Karpas-422 (cell line): ENCODE measurements at regions not wholly inside any gene's neighbourhood (a gene's known extent, or its start where the extent isn't known, plus 50 kb on each side); places are given as distances from the start of the nearest gene placed in this dataset.

Source experiments
- DNase-seq: peaks from one replicate; pipeline ENCODE4 v3.0.0-alpha.2; 2015
- H2AFZ ChIP-seq: fragments of 200-600 bp; sonication (generic); 2 replicates; pipeline ENCODE4 v1.6.1; 2014; ENCODE audit warnings: antibody characterized with exemption, low read length, mixed read lengths
- H3K27ac ChIP-seq: fragments of 200-600 bp; sonication (generic); 2 replicates; pipeline ENCODE4 v1.5.1; 2014; ENCODE audit warnings: mild to moderate bottlenecking, low read length, moderate library complexity
- H3K27me3 ChIP-seq: fragments of 200-600 bp; sonication (generic); 2 replicates; pipeline ENCODE4 v1.6.1; 2014; ENCODE audit warnings: low read length, mixed read lengths
- H3K36me3 ChIP-seq: fragments of 200-600 bp; sonication (generic); 2 replicates; pipeline ENCODE4 v1.6.1; 2014; ENCODE audit warnings: low read length, mixed read lengths; ENCODE audit not compliant: insufficient read depth
- H3K4me1 ChIP-seq: fragments of 200-600 bp; sonication (generic); 2 replicates; pipeline ENCODE4 v1.6.1; 2014; ENCODE audit warnings: mild to moderate bottlenecking, low read length, mixed read lengths
- H3K4me2 ChIP-seq: fragments of 200-600 bp; sonication (generic); 2 replicates; pipeline ENCODE4 v1.6.1; 2014; ENCODE audit warnings: low read length, low read depth, mild to moderate bottlenecking; ENCODE audit not compliant: poor library complexity, severe bottlenecking
- H3K4me3 ChIP-seq: fragments of 200-600 bp; sonication (generic); 2 replicates; pipeline ENCODE4 v1.5.1; 2014; ENCODE audit warnings: mild to moderate bottlenecking, antibody characterized with exemption, low read length, mixed read lengths
- H3K79me2 ChIP-seq: fragments of 200-600 bp; sonication (generic); 2 replicates; pipeline ENCODE4 v1.6.1; 2014; ENCODE audit warnings: mild to moderate bottlenecking, low read length, mixed read lengths
- H3K9ac ChIP-seq: fragments of 200-600 bp; sonication (generic); 2 replicates; pipeline ENCODE4 v1.6.0; 2014; ENCODE audit warnings: low read length
- H3K9me2 ChIP-seq: fragments of 200-600 bp; sonication (generic), shearing (Covaris generic); replicated peaks from 2 replicates; pipeline ENCODE4 v1.6.0; 2014; ENCODE audit warnings: mild to moderate bottlenecking, low read length, moderate library complexity; ENCODE audit not compliant: insufficient read depth
- H3K9me3 ChIP-seq: fragments of 300-700, 200-600 bp; sonication (generic); 2 replicates; pipeline ENCODE4 v1.6.1; 2014; ENCODE audit warnings: low read length, mixed read lengths
- H4K20me1 ChIP-seq: fragments of 200-600 bp; sonication (generic); 2 replicates; pipeline ENCODE4 v1.6.1; 2014; ENCODE audit warnings: mild to moderate bottlenecking, antibody characterized with exemption, low read length, low read depth; ENCODE audit not compliant: insufficient read depth

DNA sequence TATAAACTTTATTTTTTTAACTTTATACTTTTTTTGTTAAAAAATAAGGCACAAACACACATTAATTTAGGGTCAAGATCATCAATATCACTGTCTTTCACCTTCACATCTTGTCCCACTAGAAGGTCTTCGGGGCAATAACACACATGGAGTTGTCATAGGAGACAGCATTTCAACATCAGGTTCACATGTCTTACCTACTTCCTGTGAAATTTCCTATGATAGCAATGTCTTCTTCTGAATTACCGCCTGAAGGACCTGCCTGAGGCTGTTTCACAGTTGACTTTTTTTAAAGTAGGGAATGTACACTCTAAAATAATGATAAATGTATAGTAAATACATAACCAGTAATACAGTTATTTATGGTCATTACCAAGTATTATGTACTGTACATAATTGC, 559.4 kb downstream of the PLPP3 start:
- Histone ChIP-seq H3K9me2 (no peaks in the 10 kb centered on the region), H3K4me1 (no peaks in the 10 kb centered on the region), H4K20me1 (no peaks in the 10 kb centered on the region), H3K79me2 (no peaks in the 10 kb centered on the region), H3K27me3 (no peaks in the 10 kb centered on the region), H2AFZ (no peak overlapping the region), H3K27ac (no peak overlapping the region), H3K9ac (no peak overlapping the region), H3K36me3 (no peaks in the 10 kb centered on the region), H3K4me2 (no peak overlapping the region), H3K9me3 (no peaks in the 10 kb centered on the region), H3K4me3 (no peak overlapping the region)
- DNase-seq, result no peak

DNA sequence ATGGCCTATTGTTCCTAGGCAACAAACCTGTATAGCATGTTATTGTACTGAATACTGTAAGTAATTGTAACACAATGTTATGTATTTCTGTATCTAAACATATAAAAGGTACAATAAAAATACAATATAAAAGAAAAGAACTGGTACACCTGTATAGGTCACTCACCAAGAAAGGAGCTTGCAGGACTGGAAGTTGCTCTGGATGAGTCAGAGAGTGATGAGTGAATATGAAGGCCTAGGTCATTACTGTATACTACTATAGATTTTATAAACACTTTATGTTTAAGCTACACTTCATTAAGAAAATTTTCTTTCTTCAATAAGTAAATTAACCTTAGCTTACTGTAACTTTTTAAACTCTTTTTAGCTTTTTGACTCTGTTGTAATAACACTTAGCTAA, 559.9 kb downstream of the PLPP3 start:
- Histone ChIP-seq H3K9ac (no peak overlapping the region), H2AFZ (no peak overlapping the region), H3K27me3 (no peaks in the 10 kb centered on the region), H3K79me2 (no peaks in the 10 kb centered on the region), H3K9me2 (no peaks in the 10 kb centered on the region), H4K20me1 (no peaks in the 10 kb centered on the region), H3K9me3 (no peaks in the 10 kb centered on the region), H3K36me3 (no peaks in the 10 kb centered on the region), H3K4me2 (no peak overlapping the region), H3K4me1 (no peaks in the 10 kb centered on the region), H3K4me3 (no peak overlapping the region), H3K27ac (no peak overlapping the region)
- no peak for DNase-seq

DNA sequence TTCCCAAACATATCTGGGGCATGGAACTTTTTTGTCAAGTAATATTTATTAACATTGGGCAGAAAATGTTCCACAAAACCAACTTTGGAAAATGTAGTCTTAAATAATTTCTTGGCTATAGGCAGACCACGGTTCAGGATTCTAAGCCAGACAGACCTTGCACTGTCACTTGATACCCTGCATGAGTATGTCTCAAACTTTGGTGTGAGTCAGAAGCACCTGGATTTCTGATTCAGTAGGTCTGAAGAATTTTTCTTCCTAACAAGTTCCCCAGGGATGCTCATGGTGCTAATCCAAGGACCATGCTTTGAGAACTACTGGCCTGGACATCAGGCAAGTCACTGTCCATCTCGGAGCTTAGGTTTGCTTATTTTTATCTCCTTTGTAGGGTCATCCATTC, 562.0 kb downstream of the PLPP3 start:
- Histone ChIP-seq H3K9me2 (no peaks in the 10 kb centered on the region), H3K4me2 (no peak overlapping the region), H4K20me1 (no peaks in the 10 kb centered on the region), H3K79me2 (no peaks in the 10 kb centered on the region), H2AFZ (no peak overlapping the region), H3K4me1 (no peaks in the 10 kb centered on the region), H3K27me3 (no peaks in the 10 kb centered on the region), H3K4me3 (no peak overlapping the region), H3K9ac (no peak overlapping the region), H3K9me3 (no peaks in the 10 kb centered on the region), H3K36me3 (no peaks in the 10 kb centered on the region), H3K27ac (no peak overlapping the region)
- DNase-seq, result no peak

DNA sequence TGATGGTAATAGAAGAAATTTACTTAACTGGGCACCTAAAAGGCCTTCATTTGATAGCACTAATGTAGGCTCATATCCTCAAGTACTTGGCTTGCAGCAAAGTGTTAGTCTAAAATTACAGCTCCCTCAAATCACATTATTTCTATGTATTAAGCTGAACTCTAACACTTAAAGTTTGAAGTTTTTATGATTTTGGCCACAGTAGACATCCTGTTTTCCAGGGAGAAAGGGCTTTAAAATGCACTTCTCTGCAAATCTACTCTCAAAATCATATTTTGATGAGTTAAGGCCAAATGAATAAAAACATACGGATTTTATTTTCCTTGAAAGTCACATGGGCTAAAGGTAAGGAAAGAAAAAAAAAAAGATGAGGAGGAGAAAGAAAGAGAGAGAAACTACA, 575.5 kb downstream of the PLPP3 start:
- no peaks in the 10 kb centered on the region for H3K4me1 ChIP-seq
- no peak overlapping the region for H2AFZ ChIP-seq
- H4K20me1 ChIP-seq, result no peaks in the 10 kb centered on the region
- H3K9ac ChIP-seq, result no peak overlapping the region
- no peaks in the 10 kb centered on the region for H3K9me3 ChIP-seq
- H3K4me2 ChIP-seq, result no peak overlapping the region
- no peaks in the 10 kb centered on the region for H3K27me3 ChIP-seq
- H3K36me3 ChIP-seq, result no peaks in the 10 kb centered on the region
- DNase-seq, result no peak
- H3K4me3 ChIP-seq, result no peak overlapping the region
- no peaks in the 10 kb centered on the region for H3K9me2 ChIP-seq
- H3K79me2 ChIP-seq, result no peaks in the 10 kb centered on the region
- no peak overlapping the region for H3K27ac ChIP-seq

DNA sequence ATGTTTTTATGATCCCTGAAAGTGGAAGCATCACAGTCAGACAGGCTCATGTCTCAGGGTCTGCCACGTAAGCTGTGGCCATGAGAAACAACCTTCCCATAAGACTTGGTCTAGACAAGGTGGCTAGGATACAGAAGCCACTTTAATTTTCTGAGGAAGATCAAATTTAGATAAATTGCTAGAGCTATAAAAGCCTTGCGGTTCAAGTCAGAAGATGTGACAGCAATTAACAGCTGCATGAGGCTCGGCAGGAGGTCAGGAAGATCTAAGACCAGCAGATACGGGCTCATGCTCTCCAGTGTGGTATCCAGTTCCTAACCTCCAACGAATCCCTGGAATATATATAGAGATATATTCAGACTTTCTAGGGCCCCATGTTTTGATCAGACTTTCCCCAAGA, 577.1 kb downstream of the PLPP3 start:
- Histone ChIP-seq H4K20me1 (no peaks in the 10 kb centered on the region), H3K9me2 (no peaks in the 10 kb centered on the region), H3K4me2 (no peak overlapping the region), H3K79me2 (no peaks in the 10 kb centered on the region), H3K9ac (no peak overlapping the region), H3K27me3 (no peaks in the 10 kb centered on the region), H3K4me3 (no peak overlapping the region), H2AFZ (no peak overlapping the region), H3K27ac (no peak overlapping the region), H3K9me3 (no peaks in the 10 kb centered on the region), H3K4me1 (no peaks in the 10 kb centered on the region), H3K36me3 (no peaks in the 10 kb centered on the region)
- DNase-seq, result no peak

DNA sequence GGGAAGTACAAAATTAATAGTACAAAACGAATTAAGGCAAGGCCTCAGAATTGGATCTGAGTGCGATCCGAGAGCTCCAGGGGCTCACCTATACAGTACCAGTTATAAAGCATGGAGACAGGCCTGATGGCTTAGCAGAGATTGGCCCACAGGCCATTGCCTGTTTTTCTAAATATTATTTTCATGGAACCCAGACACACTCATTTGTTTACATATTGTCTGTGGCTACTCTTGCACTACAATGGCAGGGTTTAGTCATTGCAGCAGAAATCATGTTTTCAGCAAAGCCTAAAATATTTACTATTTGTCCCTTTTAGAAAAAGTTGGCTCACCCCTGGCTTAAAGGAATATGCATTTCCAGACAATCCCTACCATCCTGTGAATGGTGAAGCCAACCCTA, 578.9 kb downstream of the PLPP3 start:
- H3K27me3 ChIP-seq, result no peaks in the 10 kb centered on the region
- no peaks in the 10 kb centered on the region for H3K4me1 ChIP-seq
- H3K27ac ChIP-seq, result no peak overlapping the region
- H3K4me2 ChIP-seq, result no peak overlapping the region
- no peak overlapping the region for H3K4me3 ChIP-seq
- no peak for DNase-seq
- H3K9ac ChIP-seq, result no peak overlapping the region
- H4K20me1 ChIP-seq, result no peaks in the 10 kb centered on the region
- H3K9me2 ChIP-seq, result no peaks in the 10 kb centered on the region
- H3K36me3 ChIP-seq, result no peaks in the 10 kb centered on the region
- H2AFZ ChIP-seq, result no peak overlapping the region
- H3K79me2 ChIP-seq, result no peaks in the 10 kb centered on the region
- no peaks in the 10 kb centered on the region for H3K9me3 ChIP-seq

DNA sequence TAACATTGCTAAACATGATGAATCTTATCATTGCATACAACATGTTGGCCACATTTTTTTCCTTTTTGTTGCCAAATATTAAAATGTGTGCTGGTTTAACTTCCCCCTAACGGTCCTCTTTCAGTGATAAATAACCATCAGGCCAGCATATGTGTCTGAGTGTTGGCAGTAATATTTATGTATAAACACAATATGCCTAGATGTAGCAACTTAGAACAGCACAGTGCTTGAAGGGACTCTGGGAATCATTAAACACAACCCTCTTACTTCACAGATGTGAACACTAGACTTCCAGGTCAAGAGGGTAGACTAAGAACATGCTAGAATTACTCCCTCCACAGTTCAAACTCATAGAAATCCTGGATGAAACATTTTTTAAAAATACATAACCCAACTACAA, 581.8 kb downstream of the PLPP3 start:
- no peaks in the 10 kb centered on the region for H3K79me2 ChIP-seq

DNA sequence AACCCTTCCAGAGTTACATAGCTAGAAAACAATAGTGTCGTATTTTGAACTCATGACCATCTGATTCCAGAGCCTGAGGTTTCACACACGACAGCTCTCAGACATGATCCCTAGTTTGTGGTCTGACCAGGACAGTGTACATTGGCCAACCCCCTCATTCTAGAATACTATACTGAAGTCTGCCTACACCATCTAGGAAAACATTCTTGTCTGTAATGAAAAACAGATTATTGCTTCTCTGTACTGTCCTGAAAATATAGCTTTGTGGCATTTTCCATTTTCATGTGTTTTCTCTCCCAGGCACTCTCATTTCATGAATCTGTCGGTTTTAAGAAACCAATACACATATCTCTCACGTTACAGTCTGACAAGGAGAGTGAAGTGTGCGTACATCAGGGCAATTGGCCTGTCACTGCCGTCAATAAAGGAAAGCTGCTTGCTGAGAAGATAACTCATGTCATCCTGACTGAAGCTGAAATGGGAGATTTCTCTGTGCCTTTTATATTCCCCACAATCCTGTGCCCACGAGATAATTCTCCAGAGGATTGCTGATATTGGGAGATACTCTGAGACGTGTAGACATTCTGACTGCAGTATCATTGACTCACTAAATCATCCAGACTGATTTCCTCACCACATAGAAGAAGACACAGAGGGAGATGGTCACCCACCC, 585.6 kb downstream of the PLPP3 start:
- Histone ChIP-seq H3K27ac (no peak overlapping the region), H3K9ac (no peak overlapping the region), H2AFZ (no peak overlapping the region), H3K9me3 (no peaks in the 10 kb centered on the region), H3K4me1 (no peaks in the 10 kb centered on the region), H4K20me1 (no peaks in the 10 kb centered on the region), H3K27me3 (no peaks in the 10 kb centered on the region), H3K36me3 (no peaks in the 10 kb centered on the region), H3K4me3 (no peak overlapping the region), H3K79me2 (no peaks in the 10 kb centered on the region), H3K4me2 (no peak overlapping the region), H3K9me2 (no peaks in the 10 kb centered on the region)
- no peak for DNase-seq

More for the DNA sequence above, 581.8 kb downstream of the PLPP3 start:
- Histone ChIP-seq H3K36me3 (no peaks in the 10 kb centered on the region), H3K9ac (no peak overlapping the region), H3K9me3 (no peaks in the 10 kb centered on the region), H3K27me3 (no peaks in the 10 kb centered on the region), H3K27ac (no peak overlapping the region), H4K20me1 (no peaks in the 10 kb centered on the region), H2AFZ (no peak overlapping the region), H3K4me3 (no peak overlapping the region), H3K4me2 (no peak overlapping the region), H3K9me2 (no peaks in the 10 kb centered on the region), H3K4me1 (no peaks in the 10 kb centered on the region)
- no peak for DNase-seq

DNA sequence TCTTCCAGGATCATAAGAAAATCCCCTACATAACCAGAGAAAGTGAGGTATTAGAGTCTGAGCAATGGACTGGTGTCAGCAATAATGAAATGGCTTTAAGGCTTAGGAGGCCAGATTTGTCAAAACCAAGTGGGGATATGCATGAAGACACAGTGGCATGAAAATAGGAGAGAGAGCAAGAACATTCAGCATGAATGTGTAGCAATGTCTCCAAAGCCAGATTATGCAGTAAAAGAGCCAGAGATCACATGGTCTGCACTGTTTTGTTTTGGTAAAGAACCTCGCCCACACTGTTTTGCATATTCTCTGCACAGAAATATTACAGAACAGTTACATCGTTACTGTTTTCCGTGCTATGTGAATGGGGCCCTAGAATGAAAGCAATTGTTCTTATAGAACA, 589.4 kb downstream of the PLPP3 start:
- H3K79me2 ChIP-seq, result no peaks in the 10 kb centered on the region
- no peaks in the 10 kb centered on the region for H3K36me3 ChIP-seq
- no peaks in the 10 kb centered on the region for H4K20me1 ChIP-seq
- H3K9me2 ChIP-seq, result no peaks in the 10 kb centered on the region
- no peak for DNase-seq
- no peak overlapping the region for H2AFZ ChIP-seq
- no peak overlapping the region for H3K4me3 ChIP-seq
- no peaks in the 10 kb centered on the region; the same call in 1 of the 2 replicates for H3K27me3 ChIP-seq
- no peaks in the 10 kb centered on the region for H3K9me3 ChIP-seq
- H3K4me2 ChIP-seq, result no peak overlapping the region
- H3K27ac ChIP-seq, result no peak overlapping the region
- H3K4me1 ChIP-seq, result no peaks in the 10 kb centered on the region
- H3K9ac ChIP-seq, result no peak overlapping the region
